K562 (cell line): ENCODE measurements at regions not wholly inside any gene's neighbourhood (a gene's known extent, or its start where the extent isn't known, plus 50 kb on each side); places are given as distances from the start of the nearest gene placed in this dataset.

Experiments used
- ATAC-seq: fragments of 200-7000 bp; cut with Tn5 transposase; 3 replicates; pipeline ENCODE4 v1.9.1; 2020; ENCODE audit warnings: moderate library complexity
- BruUV-seq: library from RNA; stranded (reverse); fragments of 400-500 nt; replicated peaks from 2 replicates; lab custom pipeline; 2021; lab: Mats Ljungman, UMichigan
- CTCF ChIA-PET: fragments of 300-600 bp; formaldehyde crosslinking; extraction: SDS; loops from one replicate; lab custom pipeline; 2021; ENCODE audit warnings: low intra/inter-chr PET ratio; lab: Yijun Ruan, JAX
- POLR2A ChIA-PET: fragments of 300-600, 350-650 bp; sonication (Branson Sonifier 250); formaldehyde crosslinking; extraction: SDS; loops from one replicate; lab custom pipeline; 2021; ENCODE audit warnings: antibody characterized with exemption, inconsistent platforms; lab: Yijun Ruan, JAX
- DNase-seq, 4 experiments: peaks; one replicate each; pipeline versions ENCODE4 v3.0.0 to v3.0.0-alpha.2; 2011 to 2018; ENCODE audit warnings: low spot score in 3 of 4, mixed read lengths in 3 of 4; ENCODE audit errors: extremely low read depth in 1 of 4
- FAIRE-seq: peaks from 2 replicates; lab custom pipeline; 2011; peaks lifted over from hg19 to GRCh38; lab: Jason Lieb, UNC
- H2AFZ ChIP-seq: 2 replicates; pipeline ENCODE4 v1.6.0; 2011; ENCODE audit warnings: low read depth, low read length, control low read depth, inconsistent platforms
- H3K27ac ChIP-seq: fragments of 200-600 bp; 3 replicates; pipeline ENCODE4 v1.8.0; 2011; ENCODE audit warnings: low read depth, mild to moderate bottlenecking, control low read depth, inconsistent platforms, low read length, moderate library complexity, mixed read lengths; ENCODE audit errors: extremely low read depth
- H3K27me3 ChIP-seq, 2 experiments: fragments of 300-600 bp in 1 of 2; 2 replicates in 1 of 2; 3 replicates in 1 of 2; pipeline versions ENCODE4 v1.6.0 to v1.8.0; 2011; ENCODE audit warnings: inconsistent platforms in 2 of 2, low read length in 2 of 2, mild to moderate bottlenecking in 1 of 2, mixed read lengths in 1 of 2, moderate library complexity in 1 of 2; ENCODE audit not compliant: control insufficient read depth in 2 of 2, insufficient read depth in 2 of 2
- H3K36me3 ChIP-seq: fragments of 300-600 bp; 3 replicates; pipeline ENCODE4 v1.8.0; 2011; ENCODE audit warnings: mild to moderate bottlenecking, low read length, inconsistent platforms; ENCODE audit not compliant: control insufficient read depth, insufficient read depth
- H3K4me1 ChIP-seq, 2 experiments: fragments of 200-600 bp in 1 of 2; replicated peaks in 1 of 2; 2 replicates in 1 of 2; 3 replicates in 1 of 2; pipeline versions ENCODE4 v1.5.1 to v1.8.0; 2011; ENCODE audit warnings: inconsistent platforms in 2 of 2, low read length in 2 of 2, mild to moderate bottlenecking in 1 of 2, mixed read lengths in 1 of 2, moderate library complexity in 1 of 2; ENCODE audit not compliant: control insufficient read depth in 2 of 2, insufficient read depth in 2 of 2
- H3K4me2 ChIP-seq: 2 replicates; pipeline ENCODE4 v1.6.1; 2011; ENCODE audit warnings: low read length, control low read depth, inconsistent platforms, mixed read lengths; ENCODE audit not compliant: insufficient read depth
- H3K4me3 ChIP-seq: fragments of 200-600 bp; sonication (generic), shearing (Covaris generic); 2 replicates; pipeline ENCODE4 v1.5.1; 2016; ENCODE audit warnings: control low read depth, inconsistent platforms
- H3K79me2 ChIP-seq: fragments of 200-600 bp; 3 replicates; pipeline ENCODE4 v1.8.0; 2011; ENCODE audit warnings: low read length, inconsistent platforms; ENCODE audit not compliant: control insufficient read depth, insufficient read depth
- H3K9ac ChIP-seq, 2 experiments: 2 replicates each; pipeline versions ENCODE4 v1.6.0 to v1.6.1; 2011; ENCODE audit warnings: low read depth in 2 of 2, low read length in 2 of 2, control low read depth in 1 of 2, inconsistent platforms in 1 of 2, mild to moderate bottlenecking in 1 of 2, mixed read lengths in 1 of 2; ENCODE audit not compliant: insufficient read depth in 1 of 2
- H3K9me1 ChIP-seq: one replicate; pipeline ENCODE4 v1.6.0; 2011; ENCODE audit warnings: inconsistent platforms, mild to moderate bottlenecking, low read length, moderate library complexity; ENCODE audit not compliant: control insufficient read depth, insufficient read depth
- H3K9me3 ChIP-seq: replicated peaks from 2 replicates; pipeline ENCODE4 v1.5.1; 2011; ENCODE audit warnings: low read depth, low read length, inconsistent platforms; ENCODE audit not compliant: control insufficient read depth, insufficient read depth
- H4K20me1 ChIP-seq: replicated peaks from 2 replicates; pipeline ENCODE4 v1.6.1; 2011; ENCODE audit warnings: low read length, inconsistent platforms, mixed read lengths; ENCODE audit not compliant: control insufficient read depth, insufficient read depth
- ARHGAP35 ChIP-seq: fragments of 450-650 bp; IDR thresholded peaks from 2 replicates; pipeline ENCODE4 v1.6.1; 2018; ENCODE audit not compliant: partially characterized antibody
- ATF7 ChIP-seq: fragments of 450-650 bp; IDR thresholded peaks from 2 replicates; pipeline ENCODE4 v1.7.1; 2014; ENCODE audit warnings: mild to moderate bottlenecking, moderate library complexity
- CEBPB ChIP-seq: fragments of 450-650 bp; IDR thresholded peaks from 2 replicates; pipeline ENCODE4 v1.6.1; 2016; ENCODE audit warnings: missing genetic modification characterization, missing compliant biosample characterization
- ESRRB ChIP-seq: fragments of 250-450 bp; sonication (Bioruptor Pico); IDR thresholded peaks from 2 replicates; pipeline ENCODE4 v1.5.0; 2020; ENCODE audit warnings: mild to moderate bottlenecking, moderate library complexity, borderline replicate concordance
- NCOA2 ChIP-seq, 2 experiments: fragments of 450-650 bp; IDR thresholded peaks; 2 replicates each; pipeline ENCODE4 v1.6.1; 2018; ENCODE audit warnings: mild to moderate bottlenecking in 2 of 2, moderate library complexity in 1 of 2; ENCODE audit not compliant: partially characterized antibody in 2 of 2
- NFYB ChIP-seq: IDR thresholded peaks from 2 replicates; pipeline ENCODE4 v1.6.1; 2011; ENCODE audit warnings: mild to moderate bottlenecking, moderate library complexity; ENCODE audit not compliant: insufficient read length; ENCODE audit errors: extremely low read depth
- RBBP5 ChIP-seq: fragments of 200-600 bp; sonication (generic); IDR thresholded peaks from 2 replicates; pipeline ENCODE4 v1.6.1; 2012; ENCODE audit warnings: borderline replicate concordance, mild to moderate bottlenecking, low read length, control low read depth, inconsistent platforms; ENCODE audit not compliant: insufficient read depth, poor library complexity, severe bottlenecking
- RHOXF2B ChIP-seq: fragments of 250-450 bp; sonication (Bioruptor Pico); conservative IDR thresholded peaks from 2 replicates; pipeline ENCODE4 v1.5.1; 2021
- SMC3 ChIP-seq: conservative IDR thresholded peaks from 2 replicates; pipeline ENCODE4 v1.6.1; 2011; ENCODE audit warnings: low read depth, low read length, improper control_type of control experiment; ENCODE audit not compliant: insufficient read depth
- SNIP1 ChIP-seq: fragments of 450-650 bp; IDR thresholded peaks from 2 replicates; pipeline ENCODE4 v1.7.1; 2017; ENCODE audit warnings: low read depth, mild to moderate bottlenecking
- SRSF1 ChIP-seq: fragments of 200-400 bp; formaldehyde crosslinking; IDR thresholded peaks from 2 replicates; pipeline ENCODE4 v1.6.1; 2017; ENCODE audit warnings: mild to moderate bottlenecking, low read depth, low read length, moderate library complexity
- SRSF7 ChIP-seq: fragments of 200-400 bp; formaldehyde crosslinking; optimal IDR thresholded peaks from 2 replicates; pipeline ENCODE3; 2017; ENCODE audit warnings: mild to moderate bottlenecking, low read depth, low read length
- TBL1XR1 ChIP-seq, 2 experiments: IDR thresholded peaks; 2 replicates each; pipeline ENCODE4 v1.6.1; 2012; ENCODE audit warnings: improper control_type of control experiment in 2 of 2, low read length in 2 of 2, mild to moderate bottlenecking in 1 of 2
- ZNF174 ChIP-seq: fragments of 250-450 bp; sonication (Bioruptor Pico); IDR thresholded peaks from 2 replicates; pipeline ENCODE4 v1.4.0; 2020; ENCODE audit warnings: mild to moderate bottlenecking
- ZNF24 ChIP-seq: fragments of 450-650 bp; IDR thresholded peaks from 2 replicates; pipeline ENCODE4 v1.6.1; 2016
- ZNF280B ChIP-seq: fragments of 250-450 bp; sonication (Bioruptor Pico); IDR thresholded peaks from 2 replicates; pipeline ENCODE4 v1.5.1; 2021; ENCODE audit warnings: mild to moderate bottlenecking
- ZNF766 ChIP-seq: fragments of 200-800 bp; sonication (Bioruptor generic); conservative IDR thresholded peaks from 2 replicates; pipeline ENCODE4 v1.6.1; 2016; ENCODE audit warnings: missing genetic modification characterization, missing compliant biosample characterization
- WGBS: fragments of 100-300 bp; shearing (Covaris generic); methylation state at CpG from one replicate; pipeline ENCODE4 v1.1.6; 2016; ENCODE audit warnings: low coverage, mixed read lengths; ENCODE audit not compliant: insufficient coverage; ENCODE audit errors: missing lambda C conversion rate; 5-methylcytosine and 5-hydroxymethylcytosine counted together
- in situ Hi-C: fragments of 300-500 bp; cut with MboI; formaldehyde crosslinking; loops from 4 replicates; pipeline ENCODE4 v1.15.0; 2018; ENCODE audit warnings: inconsistent platforms, mixed read lengths
- intact Hi-C: fragments of 100-400 bp; cut with micrococcal nuclease; formaldehyde crosslinking; loops from 2 replicates; pipeline ENCODE4 v1.14.2; 2022

- POLR2A ChIA-PET: interaction anchor here (0.6 kb wide), 1 partner anchor 201 kb away, joined by 3 read pairs; no protein-coding TSS in a partner anchor
- no peak overlapping the region for H3K4me2 ChIP-seq
- H3K9me3 ChIP-seq: no peaks in the 10 kb centered on the region
- in situ Hi-C loops: no loop called here
- H3K79me2 ChIP-seq: no peaks in the 10 kb centered on the region
- H3K9ac ChIP-seq: no peak overlapping the region
- H3K4me3 ChIP-seq: no peak overlapping the region
- WGBS: 0% methylated on average over 1 of the region's 1 CpG
- H2AFZ ChIP-seq: no peak overlapping the region
- FAIRE-seq: no peak
- H3K27ac ChIP-seq: no peak overlapping the region
- TF ChIP-seq NCOA2 (IDR thresholded peaks at IDR 0.05; ENCODE audit: partially characterized antibody in 2 of 2): no peak
- TF ChIP-seq ZNF280B (CRISPR knock-in tag): no peak
- TF ChIP-seq RHOXF2B (CRISPR knock-in tag): no peak
- TF ChIP-seq ATF7: no peak
- no peak for TF ChIP-seq SRSF7
- TF ChIP-seq CEBPB (tag): no peak
- no peak for TF ChIP-seq ZNF174 (CRISPR knock-in tag)
- TF ChIP-seq SMC3: no peak
- TF ChIP-seq ZNF766: no peak
- TF ChIP-seq RBBP5: no peak
- TF ChIP-seq TBL1XR1 (IDR thresholded peaks at IDR 0.05; ENCODE audit: low read length in 2 of 2): no peak
- no peak for TF ChIP-seq SNIP1
- no peak for TF ChIP-seq SRSF1
- no peak for TF ChIP-seq ARHGAP35
- no peak for TF ChIP-seq ZNF24
- no peak for TF ChIP-seq ESRRB (CRISPR knock-in tag)
- no peak for TF ChIP-seq NFYB
- TF ChIP-seq, all 486 proteins: peak for 0
- Histone ChIP-seq H3K4me1 (no peaks in the 10 kb centered on the region), H4K20me1 (no peaks in the 10 kb centered on the region), H3K9me1 (no peaks in the 10 kb centered on the region), H3K36me3 (no peaks in the 10 kb centered on the region), H3K27me3 (no peaks in the 10 kb centered on the region)
- intact Hi-C loops: no loop called here
- CTCF ChIA-PET: no interaction called here
- ATAC-seq (no peak), DNase-seq (no peak)
- no TSS peak for BruUV-seq
Measured at GRCh38 chr10:2121315-2121714, 384.0 kb upstream of the ADARB2 start.
